ENCODE measurements at regions not wholly inside any gene's neighbourhood (a gene's known extent, or its start where the extent isn't known, plus 50 kb on each side); places are given as distances from the start of the nearest gene placed in this dataset.

- TF ChIP-seq CTCF (IDR thresholded peaks at IDR 0.05) (no peak), EZH2 (IDR thresholded peaks at IDR 0.05; ENCODE audit: borderline replicate concordance, insufficient read depth, low read depth, low read length, poor library complexity, severe bottlenecking) (no peak)
Observed at GRCh38 chr4:126874533-126874932, 758.2 kb upstream of the INTU start.

Data from B cell (primary cell).